ENCODE measurements at regions not wholly inside any gene's neighbourhood (a gene's known extent, or its start where the extent isn't known, plus 50 kb on each side); places are given as distances from the start of the nearest gene placed in this dataset.

GRCh38 chr3:168545591-168545990 lies 449.9 kb upstream of the GOLIM4 start:
- Histone ChIP-seq H3K9ac (ENCODE audit: low read length) (no peak overlapping the region), H3K27ac (ENCODE audit: low read depth, low read length) (no peak overlapping the region), H3K4me2 (ENCODE audit: low read length) (no peak overlapping the region), H3K4me1 (ENCODE audit: insufficient read depth, low read length) (no peaks in the 10 kb centered on the region), H3K79me2 (ENCODE audit: insufficient read depth, low read length) (no peaks in the 10 kb centered on the region), H4K20me1 (ENCODE audit: insufficient read depth, low read length) (no peaks in the 10 kb centered on the region), H3K4me3 (ENCODE audit: insufficient read depth, low read depth, low read length) (no peak overlapping the region), H3K9me3 (ENCODE audit: insufficient read depth, low read depth, low read length) (no peaks in the 10 kb centered on the region), H2AFZ (ENCODE audit: low read depth, low read length) (no peak overlapping the region), H3K36me3 (ENCODE audit: insufficient read depth, low read length) (no peaks in the 10 kb centered on the region), H3K27me3 (ENCODE audit: insufficient read depth, low read length) (no peaks in the 10 kb centered on the region)
- Mint-ChIP-seq H3K4me1 (ENCODE audit: low read depth, unreplicated experiment) (peaks cover 2% of the 10 kb centered on the region), H3K27me3 (ENCODE audit: low read depth, unreplicated experiment) (peaks cover 2% of the 10 kb centered on the region), H3K27ac (ENCODE audit: unreplicated experiment) (no peak overlapping the region), H3K4me3 (ENCODE audit: unreplicated experiment) (no peak overlapping the region), H3K36me3 (ENCODE audit: low read depth, unreplicated experiment) (no peaks in the 10 kb centered on the region), H3K9me3 (ENCODE audit: unreplicated experiment) (no peaks in the 10 kb centered on the region)
- FAIRE-seq (no peak), DNase-seq (ENCODE audit: low read depth) (peak; percentile 46)
- TF ChIP-seq CTCF (IDR thresholded peaks at IDR 0.05; ENCODE audit: insufficient read depth, low read depth, low read length) (no peak), EZH2 (IDR thresholded peaks at IDR 0.05; ENCODE audit: insufficient read depth, low read length) (no peak)

DNA sequence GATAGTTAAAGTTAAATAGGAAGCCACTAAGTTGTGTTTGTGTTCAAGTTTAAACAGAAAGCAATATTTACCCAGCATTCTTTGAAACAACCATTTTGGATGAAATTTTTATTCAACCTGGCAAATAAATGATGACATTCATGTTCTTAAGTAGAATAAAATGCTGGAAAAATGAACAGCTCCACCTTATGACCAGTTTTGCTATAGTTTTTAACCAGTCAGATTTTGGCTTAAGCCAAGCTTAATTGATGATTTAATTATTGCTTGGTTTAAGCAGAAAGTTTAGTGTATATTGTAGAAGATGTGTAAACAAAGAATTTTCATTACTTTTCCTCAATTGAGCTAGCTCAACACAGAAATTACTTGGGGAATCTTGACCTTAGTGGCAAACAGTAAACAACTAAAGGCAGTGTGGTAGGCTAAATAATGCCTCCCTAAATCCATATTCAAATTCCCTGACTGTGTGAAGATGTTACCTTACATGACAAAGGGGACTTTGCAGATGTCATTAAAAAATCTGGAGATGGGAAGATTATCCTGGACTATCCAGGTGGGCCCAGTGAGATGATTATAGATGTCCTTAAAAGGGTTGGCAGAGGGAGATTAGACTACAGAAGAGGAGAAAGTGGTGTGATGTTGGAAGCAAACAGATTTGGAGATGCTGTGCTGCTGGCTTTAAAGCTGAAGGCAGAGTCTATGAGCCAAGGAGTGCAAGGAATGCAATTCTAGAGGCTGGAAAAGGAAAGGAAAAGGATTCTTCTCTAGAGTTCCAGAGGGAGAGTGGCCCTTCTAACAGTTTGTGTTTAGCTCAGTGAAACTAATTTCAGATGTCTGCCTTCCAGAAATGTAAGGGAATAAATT lies 448.6 kb upstream of the GOLIM4 start:
- H3K4me3 ChIP-seq (ENCODE audit: insufficient read depth, low read depth, low read length): no peak overlapping the region
- no peak overlapping the region for H3K4me2 ChIP-seq (ENCODE audit: low read length)
- no peaks in the 10 kb centered on the region for H4K20me1 ChIP-seq (ENCODE audit: insufficient read depth, low read length)
- no peak for FAIRE-seq
- TF ChIP-seq EZH2 (IDR thresholded peaks at IDR 0.05; ENCODE audit: insufficient read depth, low read length) (no peak), CTCF (IDR thresholded peaks at IDR 0.05; ENCODE audit: insufficient read depth, low read depth, low read length) (peak; percentile 13)
- Mint-ChIP-seq H3K27ac (ENCODE audit: unreplicated experiment) (no peak overlapping the region), H3K27me3 (ENCODE audit: low read depth, unreplicated experiment) (no peaks in the 10 kb centered on the region), H3K9me3 (ENCODE audit: unreplicated experiment) (no peaks in the 10 kb centered on the region), H3K4me3 (ENCODE audit: unreplicated experiment) (no peak overlapping the region), H3K36me3 (ENCODE audit: low read depth, unreplicated experiment) (no peaks in the 10 kb centered on the region), H3K4me1 (ENCODE audit: low read depth, unreplicated experiment) (peaks cover 2% of the 10 kb centered on the region)
- no peaks in the 10 kb centered on the region for H3K79me2 ChIP-seq (ENCODE audit: insufficient read depth, low read length)
- DNase-seq (ENCODE audit: low read depth): no peak
- no peaks in the 10 kb centered on the region for H3K27me3 ChIP-seq (ENCODE audit: insufficient read depth, low read length)
- H3K9me3 ChIP-seq (ENCODE audit: insufficient read depth, low read depth, low read length): no peaks in the 10 kb centered on the region
- H3K27ac ChIP-seq (ENCODE audit: low read depth, low read length): no peak overlapping the region
- no peaks in the 10 kb centered on the region for H3K36me3 ChIP-seq (ENCODE audit: insufficient read depth, low read length)
- no peak overlapping the region for H3K9ac ChIP-seq (ENCODE audit: low read length)
- H2AFZ ChIP-seq (ENCODE audit: low read depth, low read length): no peak overlapping the region
- no peaks in the 10 kb centered on the region for H3K4me1 ChIP-seq (ENCODE audit: insufficient read depth, low read length)

GRCh38 chr3:168540726-168541125 lies 445.0 kb upstream of the GOLIM4 start:
- FAIRE-seq: no peak
- Histone ChIP-seq H3K9ac (ENCODE audit: low read length) (no peak overlapping the region), H3K4me3 (ENCODE audit: insufficient read depth, low read depth, low read length) (no peak overlapping the region), H3K4me1 (ENCODE audit: insufficient read depth, low read length) (no peaks in the 10 kb centered on the region), H3K4me2 (ENCODE audit: low read length) (no peak overlapping the region), H3K27me3 (ENCODE audit: insufficient read depth, low read length) (no peaks in the 10 kb centered on the region), H3K36me3 (ENCODE audit: insufficient read depth, low read length) (no peaks in the 10 kb centered on the region), H3K27ac (ENCODE audit: low read depth, low read length) (no peak overlapping the region), H3K79me2 (ENCODE audit: insufficient read depth, low read length) (no peaks in the 10 kb centered on the region), H3K9me3 (ENCODE audit: insufficient read depth, low read depth, low read length) (no peaks in the 10 kb centered on the region), H2AFZ (ENCODE audit: low read depth, low read length) (no peak overlapping the region), H4K20me1 (ENCODE audit: insufficient read depth, low read length) (no peaks in the 10 kb centered on the region)
- H3K36me3 Mint-ChIP-seq (ENCODE audit: low read depth, unreplicated experiment): no peaks in the 10 kb centered on the region
- H3K9me3 Mint-ChIP-seq (ENCODE audit: unreplicated experiment): no peaks in the 10 kb centered on the region
- no peak for TF ChIP-seq EZH2 (IDR thresholded peaks at IDR 0.05; ENCODE audit: insufficient read depth, low read length)
- no peak for TF ChIP-seq CTCF (IDR thresholded peaks at IDR 0.05; ENCODE audit: insufficient read depth, low read depth, low read length)
- H3K4me1 Mint-ChIP-seq (ENCODE audit: low read depth, unreplicated experiment): peaks cover 2% of the 10 kb centered on the region
- H3K27ac Mint-ChIP-seq (ENCODE audit: unreplicated experiment): no peak overlapping the region
- H3K4me3 Mint-ChIP-seq (ENCODE audit: unreplicated experiment): no peak overlapping the region
- H3K27me3 Mint-ChIP-seq (ENCODE audit: low read depth, unreplicated experiment): no peaks in the 10 kb centered on the region
- no peak for DNase-seq (ENCODE audit: low read depth)
